Omental fat pad (tissue), 3 donors: ENCODE measurements at regions not wholly inside any gene's neighbourhood (a gene's known extent, or its start where the extent isn't known, plus 50 kb on each side); places are given as distances from the start of the nearest gene placed in this dataset.

Source experiments
- ATAC-seq: fragments of 150-250 bp; one replicate; pipeline ENCODE4 v1.9.1; 2016; ENCODE audit warnings: mild to moderate bottlenecking, moderate library complexity; ENCODE audit not compliant: low FRiP score
- DNase-seq: peaks from one replicate; pipeline ENCODE4 v3.0.0-alpha.2; 2019; ENCODE audit warnings: low spot score
- TF ChIP-seq, protein P1 (sequence below), 3 donors: fragments of 450-650 bp; IDR thresholded peaks; one replicate each; pipeline ENCODE4 v1.5.1; 2016 to 2017; ENCODE audit warnings: antibody characterized with exemption in 3 of 3, mild to moderate bottlenecking in 3 of 3, moderate library complexity in 2 of 3

DNA sequence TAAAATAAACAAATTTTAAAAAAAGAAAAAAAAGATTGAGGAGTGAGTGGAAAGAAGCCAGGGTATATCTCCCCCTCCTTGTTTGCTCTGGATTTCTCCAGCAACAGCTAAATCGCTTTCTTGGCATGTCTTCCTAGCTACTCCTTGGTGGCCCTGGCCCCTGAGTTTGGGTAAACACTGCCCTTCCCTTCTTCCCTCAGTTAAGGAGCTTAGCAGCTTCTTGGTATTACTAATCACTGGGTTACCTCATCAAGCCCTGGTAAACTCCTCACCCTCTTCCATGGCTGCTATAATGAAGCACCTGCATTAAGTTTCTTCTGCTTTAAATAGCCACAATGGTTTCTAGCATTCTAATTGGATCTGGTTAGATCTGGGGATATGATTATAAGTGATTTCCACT lies 269.8 kb downstream of the FZD1 start:
- ATAC-seq (no peak), DNase-seq (no peak)
- TF ChIP-seq, protein P1, sequence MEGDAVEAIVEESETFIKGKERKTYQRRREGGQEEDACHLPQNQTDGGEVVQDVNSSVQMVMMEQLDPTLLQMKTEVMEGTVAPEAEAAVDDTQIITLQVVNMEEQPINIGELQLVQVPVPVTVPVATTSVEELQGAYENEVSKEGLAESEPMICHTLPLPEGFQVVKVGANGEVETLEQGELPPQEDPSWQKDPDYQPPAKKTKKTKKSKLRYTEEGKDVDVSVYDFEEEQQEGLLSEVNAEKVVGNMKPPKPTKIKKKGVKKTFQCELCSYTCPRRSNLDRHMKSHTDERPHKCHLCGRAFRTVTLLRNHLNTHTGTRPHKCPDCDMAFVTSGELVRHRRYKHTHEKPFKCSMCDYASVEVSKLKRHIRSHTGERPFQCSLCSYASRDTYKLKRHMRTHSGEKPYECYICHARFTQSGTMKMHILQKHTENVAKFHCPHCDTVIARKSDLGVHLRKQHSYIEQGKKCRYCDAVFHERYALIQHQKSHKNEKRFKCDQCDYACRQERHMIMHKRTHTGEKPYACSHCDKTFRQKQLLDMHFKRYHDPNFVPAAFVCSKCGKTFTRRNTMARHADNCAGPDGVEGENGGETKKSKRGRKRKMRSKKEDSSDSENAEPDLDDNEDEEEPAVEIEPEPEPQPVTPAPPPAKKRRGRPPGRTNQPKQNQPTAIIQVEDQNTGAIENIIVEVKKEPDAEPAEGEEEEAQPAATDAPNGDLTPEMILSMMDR (IDR thresholded peaks at IDR 0.05) = no peak

DNA sequence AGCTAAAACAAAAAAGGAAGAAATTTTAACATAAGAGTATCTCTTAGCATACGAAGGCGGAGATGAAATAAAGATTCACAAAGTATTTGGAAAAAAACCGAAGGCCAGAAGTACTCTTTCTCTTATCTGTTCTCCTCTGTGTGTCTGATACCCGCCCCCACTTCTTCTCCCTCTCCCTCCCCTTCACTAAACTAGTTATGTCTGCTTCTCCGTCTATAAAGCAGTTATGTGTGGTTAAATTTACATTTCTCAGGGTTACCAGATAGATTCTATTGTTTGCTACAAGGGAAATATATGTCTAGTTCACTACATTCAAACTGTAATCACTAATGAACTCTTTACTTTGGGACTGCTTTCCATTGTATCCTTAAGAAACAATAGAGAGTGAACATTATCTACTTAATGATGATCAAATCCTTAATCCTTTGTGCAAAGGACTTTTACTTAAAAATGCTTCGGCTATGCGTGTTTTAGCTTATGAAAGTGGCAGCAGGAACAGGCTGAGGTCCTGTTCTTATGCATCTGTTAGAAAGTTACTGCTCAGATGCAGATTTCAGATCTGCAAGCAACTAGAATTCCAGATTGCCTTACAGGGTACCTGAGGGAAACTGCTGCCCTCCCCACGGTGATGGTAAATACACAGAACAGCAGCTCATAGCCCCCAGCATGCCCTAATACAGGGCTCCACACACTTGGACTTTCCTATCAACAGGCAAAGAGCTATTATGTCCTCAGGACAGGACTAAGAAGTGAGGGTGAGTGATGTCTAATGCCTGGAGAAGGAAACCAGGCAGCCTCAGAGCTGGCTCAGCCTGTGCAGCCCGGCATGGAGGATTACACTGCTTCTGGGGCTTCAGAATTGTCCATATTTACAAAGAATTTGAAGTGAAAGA lies 273.3 kb downstream of the FZD1 start:
- TF ChIP-seq, protein P1 (IDR thresholded peaks at IDR 0.05) = no peak
- no peak for ATAC-seq
- DNase-seq = no peak

DNA sequence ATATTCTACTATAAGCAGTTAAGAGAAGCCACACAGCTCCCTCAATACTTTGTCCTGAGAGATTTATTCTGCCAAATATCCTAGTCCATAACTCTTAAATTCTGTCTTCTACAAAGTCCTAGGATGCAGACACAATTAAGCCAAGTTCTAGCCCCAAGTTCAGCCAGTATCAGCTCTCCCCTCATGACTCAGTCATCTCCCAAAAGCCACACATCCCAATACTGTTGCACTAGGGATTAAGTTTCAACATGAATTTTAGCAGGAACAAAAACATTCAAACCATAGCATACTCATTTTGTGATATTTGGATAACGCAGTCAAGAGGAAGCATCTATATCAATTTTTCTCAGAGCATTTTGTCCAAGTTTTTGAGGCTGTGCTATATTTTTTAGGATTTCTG lies 277.4 kb downstream of the FZD1 start:
- ATAC-seq (no peak), DNase-seq (no peak)
- TF ChIP-seq, protein P1 (IDR thresholded peaks at IDR 0.05) = no peak

DNA sequence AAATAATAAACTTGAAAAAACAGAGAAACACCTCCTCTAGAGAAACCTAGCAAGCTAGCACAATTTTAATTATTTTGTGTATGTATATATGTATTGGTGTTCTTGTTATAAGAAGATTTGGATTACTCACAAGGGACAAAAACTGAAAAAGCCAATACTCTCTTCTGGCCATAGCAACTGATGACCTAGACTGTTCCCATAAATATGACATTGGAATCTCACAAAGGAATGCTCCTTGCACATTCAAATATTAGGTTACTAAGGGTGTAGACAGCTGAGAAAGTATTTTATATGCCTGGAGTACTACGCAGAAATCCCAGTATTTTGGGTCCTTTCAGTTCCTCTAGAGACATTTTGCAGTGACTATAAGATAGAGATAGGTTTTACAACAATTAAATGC lies 279.4 kb downstream of the FZD1 start:
- TF ChIP-seq, protein P1 (IDR thresholded peaks at IDR 0.05) = no peak
- ATAC-seq (no peak), DNase-seq (no peak)

DNA sequence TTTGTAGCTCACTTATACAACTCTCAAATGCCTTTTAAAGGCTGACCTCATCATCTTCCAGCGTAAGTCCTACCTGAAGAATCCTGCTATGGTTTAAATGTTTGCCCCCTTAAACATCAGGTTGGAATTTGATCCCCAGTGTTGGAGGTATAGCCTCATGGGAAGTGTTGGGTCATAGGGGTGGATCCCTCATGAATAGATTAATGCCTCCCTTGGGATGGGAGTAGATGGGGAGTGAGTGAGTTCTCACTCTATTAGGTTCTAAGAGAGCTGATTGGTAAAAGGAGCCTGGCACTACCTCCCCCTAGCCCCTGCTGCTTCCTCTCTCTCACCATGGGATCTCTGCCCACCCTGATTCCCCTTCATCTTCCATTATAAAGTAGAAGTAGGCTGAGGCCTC lies 285.6 kb downstream of the FZD1 start:
- TF ChIP-seq, protein P1 (IDR thresholded peaks at IDR 0.05) = no peak
- ATAC-seq = no peak
- no peak for DNase-seq

DNA sequence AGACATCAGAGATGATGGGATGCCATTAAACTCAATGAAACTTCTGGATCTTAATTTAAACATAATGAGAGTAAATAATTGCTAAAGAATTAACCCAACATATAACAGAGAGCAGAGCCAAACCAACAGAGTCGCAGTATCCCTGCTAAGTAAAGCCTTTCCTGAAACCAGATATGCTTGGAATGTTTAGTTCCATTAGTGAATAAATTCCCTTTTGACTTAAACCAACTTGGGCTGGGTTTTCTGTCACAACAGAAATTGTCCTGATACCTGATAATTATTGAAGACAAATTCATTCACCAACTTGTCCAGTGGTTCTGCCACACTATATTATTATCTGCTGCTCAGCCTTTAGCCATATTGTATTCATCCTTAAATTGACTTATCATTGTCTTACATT lies 286.7 kb downstream of the FZD1 start:
- ATAC-seq = no peak
- no peak for DNase-seq
- TF ChIP-seq, protein P1 (IDR thresholded peaks at IDR 0.05) = no peak
